ENCODE measurements at regions not wholly inside any gene's neighbourhood (a gene's known extent, or its start where the extent isn't known, plus 50 kb on each side); places are given as distances from the start of the nearest gene placed in this dataset.
A peak's percentile ranks its signal among the peaks of the same experiment; 100 is the strongest.
"Not testable (repeated sequence)": the region's sequence is repeated elsewhere in the genome, so short reads cannot be mapped to it uniquely, and the experiment has no call there.

DNA sequence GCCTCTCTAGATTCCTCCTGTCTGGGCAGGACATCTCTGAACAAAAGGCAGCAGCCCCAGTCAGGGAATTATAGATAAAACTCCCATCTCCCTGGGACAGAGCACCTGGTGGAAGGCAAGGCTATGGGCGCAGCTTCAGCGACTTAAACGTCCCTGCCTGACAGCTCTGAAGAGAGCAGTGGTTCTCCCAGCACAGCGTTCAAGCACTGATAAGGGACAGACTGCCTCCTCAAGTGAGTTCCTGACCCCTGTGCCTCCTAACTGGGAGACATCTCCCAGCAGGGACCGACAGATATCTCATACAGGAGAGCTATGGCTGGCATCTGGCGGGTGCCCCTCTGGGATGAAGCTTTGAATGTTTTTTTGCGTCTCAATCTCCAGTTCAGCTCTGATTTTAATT, 262.2 kb downstream of the PARM1 start:
- DNase-seq (ENCODE audit: low read depth, low spot score), result no peak
- no peak overlapping the region for H3K27ac ChIP-seq

DNA sequence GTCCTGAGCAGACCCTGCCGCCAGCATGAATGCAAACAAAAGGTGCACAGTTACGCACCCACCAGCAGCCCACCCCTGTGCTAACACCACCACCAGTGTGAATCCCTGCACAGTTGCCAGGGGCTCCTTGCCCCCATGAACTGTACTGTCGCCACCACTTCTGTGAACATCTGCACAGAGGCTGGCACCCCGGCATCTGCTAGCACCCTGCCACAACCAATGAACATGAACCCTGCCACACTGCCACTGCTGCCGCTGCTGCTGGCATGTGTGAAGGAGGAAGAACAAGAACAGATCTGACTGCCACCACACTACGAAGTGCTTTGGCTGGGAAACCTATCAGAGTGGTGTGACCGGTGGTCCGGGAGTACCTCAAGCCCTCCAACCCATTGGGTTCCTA, 261.3 kb downstream of the PARM1 start:
- no peak overlapping the region for H3K27ac ChIP-seq
- no peak for DNase-seq (ENCODE audit: low read depth, low spot score)

GRCh38 chr4:75192182-75192581, 259.3 kb downstream of the PARM1 start:
- H3K27ac ChIP-seq; DNase-seq (ENCODE audit: low read depth, low spot score): not testable (repeated sequence)

DNA sequence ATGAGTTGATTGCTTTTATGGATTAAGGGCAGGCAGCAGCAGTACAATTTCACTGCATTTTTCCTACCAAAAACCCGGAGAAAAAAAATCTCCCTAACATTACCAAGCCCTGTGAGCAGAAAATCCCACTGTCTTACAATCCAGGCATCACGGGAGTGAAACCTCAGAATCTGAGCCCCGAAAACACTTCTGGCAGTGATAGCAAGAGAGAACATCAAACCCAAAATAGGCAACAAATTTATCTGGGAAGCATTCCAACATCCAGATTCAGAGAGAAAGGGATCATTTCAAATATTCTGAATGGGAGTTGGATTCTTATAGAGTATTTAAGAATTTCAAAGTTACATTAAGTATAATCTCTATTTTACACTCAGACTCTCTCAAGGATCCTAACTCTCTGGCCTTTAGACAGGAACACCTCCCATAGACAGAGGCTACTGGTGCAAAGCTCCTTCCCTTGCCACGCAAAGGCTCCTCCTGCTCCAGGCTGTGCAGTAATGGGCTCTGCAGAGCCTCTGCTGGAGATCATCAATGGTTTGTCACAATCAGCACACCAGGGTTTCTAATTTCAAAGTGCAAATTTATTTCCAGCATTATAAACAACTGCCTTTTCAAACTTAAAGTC, 256.9 kb downstream of the PARM1 start:
- no peak overlapping the region for H3K27ac ChIP-seq
- DNase-seq (ENCODE audit: low read depth, low spot score), result no peak

GRCh38 chr4:75180790-75181776, 248.2 kb downstream of the PARM1 start:
- no peak overlapping the region for H3K27ac ChIP-seq
- DNase-seq (ENCODE audit: low read depth, low spot score), result no peak

DNA sequence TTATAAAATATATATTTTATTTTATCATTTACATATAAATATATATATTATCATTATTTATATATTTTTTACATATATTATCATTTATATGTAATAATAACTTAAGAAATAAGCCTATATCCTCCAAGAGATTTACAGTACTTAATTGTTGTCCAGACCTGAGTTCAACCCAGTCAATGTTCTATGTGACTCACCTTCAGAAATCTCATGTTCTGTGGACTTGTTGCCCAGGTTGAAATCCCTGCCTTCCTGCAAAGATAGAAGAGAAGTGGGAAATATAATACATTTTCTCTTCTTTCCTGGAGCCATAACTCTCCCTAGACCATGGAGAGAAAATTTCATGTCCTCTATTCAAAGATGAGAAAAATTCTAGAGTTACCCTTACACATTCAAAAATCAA, 247.3 kb downstream of the PARM1 start:
- no peak for DNase-seq (ENCODE audit: low read depth, low spot score)
- H3K27ac ChIP-seq, result no peak overlapping the region

GRCh38 chr4:75179510-75179909, 246.6 kb downstream of the PARM1 start:
- no peak overlapping the region for H3K27ac ChIP-seq

DNA sequence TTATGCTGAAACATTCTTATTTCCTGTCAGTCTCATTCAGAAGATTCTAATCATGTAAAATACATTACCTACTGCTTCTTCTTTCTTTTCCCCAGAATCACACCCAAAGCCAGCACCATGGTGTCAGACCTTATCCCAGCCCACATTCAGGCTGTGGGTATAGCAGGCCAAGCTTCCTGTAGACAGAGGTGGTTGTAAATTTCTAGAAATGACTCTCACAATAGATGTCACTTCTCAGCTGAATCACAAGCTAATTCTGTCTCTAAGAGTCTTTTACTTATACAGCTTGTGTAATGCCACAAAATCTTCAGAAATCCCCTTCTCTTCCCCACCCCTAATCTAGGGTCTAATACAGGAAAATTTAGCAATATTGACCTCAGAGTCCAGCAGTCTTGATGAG, 239.6 kb downstream of the PARM1 start:
- no peak for DNase-seq (ENCODE audit: low read depth, low spot score)
- no peak overlapping the region for H3K27ac ChIP-seq

More at GRCh38 chr4:75179510-75179909, 246.6 kb downstream of the PARM1 start:
- no peak for DNase-seq (ENCODE audit: low read depth, low spot score)

GRCh38 chr4:75169427-75169826, 236.5 kb downstream of the PARM1 start:
- DNase-seq (ENCODE audit: low read depth, low spot score), result no peak
- H3K27ac ChIP-seq, result no peak overlapping the region

DNA sequence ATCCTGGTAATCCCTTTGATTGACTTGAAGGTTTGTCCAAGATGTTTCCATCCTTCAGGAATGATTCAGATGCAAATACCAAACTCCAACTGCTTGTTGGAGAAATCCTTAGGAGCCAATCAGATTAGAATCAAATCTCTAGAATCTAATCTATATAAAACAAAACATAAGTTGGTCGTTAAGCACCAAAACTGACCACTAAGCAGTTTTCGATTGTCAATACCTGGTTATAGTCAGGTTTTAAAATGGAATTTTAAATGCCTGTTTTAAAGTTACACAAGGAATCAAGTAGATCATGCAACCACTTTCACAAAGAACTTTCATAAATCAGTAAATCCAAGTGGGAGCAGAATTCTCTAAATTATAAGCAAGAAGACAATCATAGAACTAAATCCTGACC, 236.1 kb downstream of the PARM1 start:
- H3K27ac ChIP-seq, result no peak overlapping the region
- no peak for DNase-seq (ENCODE audit: low read depth, low spot score)

GRCh38 chr4:75168548-75168947, 235.6 kb downstream of the PARM1 start:
- DNase-seq (ENCODE audit: low read depth, low spot score), result no peak
- no peak overlapping the region for H3K27ac ChIP-seq

DNA sequence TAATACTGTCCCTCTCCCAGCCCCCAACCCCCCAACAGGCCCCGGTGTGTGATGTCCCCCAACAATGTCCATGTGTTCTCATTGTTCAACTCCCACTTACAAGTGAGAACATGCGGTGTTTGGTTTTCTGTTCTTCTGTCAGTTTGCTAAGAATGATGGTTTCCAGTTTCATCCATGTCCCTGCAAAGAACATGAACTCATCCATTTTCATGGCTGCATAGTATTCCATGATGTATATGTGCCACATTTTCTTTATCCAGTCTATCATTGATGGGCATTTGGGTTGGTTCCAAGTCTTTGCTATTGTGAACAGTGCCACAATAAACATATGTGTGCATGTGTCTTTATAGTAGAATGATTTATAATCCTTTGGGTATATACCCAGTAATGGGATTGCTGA, 232.2 kb downstream of the PARM1 start:
- not testable (repeated sequence) for DNase-seq (ENCODE audit: low read depth, low spot score); H3K27ac ChIP-seq

- no peak for DNase-seq (ENCODE audit: low read depth, low spot score)
- H3K27ac ChIP-seq, result no peak overlapping the region
Measured at GRCh38 chr4:75158451-75158850, 225.5 kb downstream of the PARM1 start.

DNA sequence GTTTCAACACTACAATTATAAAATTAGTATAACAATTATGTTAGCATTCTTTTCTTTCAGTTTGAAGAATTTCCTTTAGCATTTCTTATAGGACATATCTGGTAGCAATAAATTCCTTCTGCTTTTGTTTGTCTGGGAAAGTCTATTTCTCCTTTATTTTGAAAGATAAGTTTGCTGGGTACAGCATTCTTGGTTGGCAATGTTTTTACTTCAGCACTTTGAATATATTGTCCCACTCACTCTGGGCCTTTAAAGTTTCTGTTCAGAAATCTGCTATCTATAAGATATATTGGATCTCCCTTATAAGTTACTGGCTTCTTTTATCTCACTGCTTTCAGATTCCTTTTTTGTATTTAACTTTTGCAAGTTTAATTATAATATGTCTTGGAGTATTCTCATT, 222.1 kb downstream of the PARM1 start:
- DNase-seq (ENCODE audit: low read depth, low spot score), result no peak

GRCh38 chr4:75146223-75146622, 213.3 kb downstream of the PARM1 start:
- no peak overlapping the region for H3K27ac ChIP-seq
- no peak for DNase-seq (ENCODE audit: low read depth, low spot score)

More for the DNA sequence above, 222.1 kb downstream of the PARM1 start:
- no peak overlapping the region for H3K27ac ChIP-seq

DNA sequence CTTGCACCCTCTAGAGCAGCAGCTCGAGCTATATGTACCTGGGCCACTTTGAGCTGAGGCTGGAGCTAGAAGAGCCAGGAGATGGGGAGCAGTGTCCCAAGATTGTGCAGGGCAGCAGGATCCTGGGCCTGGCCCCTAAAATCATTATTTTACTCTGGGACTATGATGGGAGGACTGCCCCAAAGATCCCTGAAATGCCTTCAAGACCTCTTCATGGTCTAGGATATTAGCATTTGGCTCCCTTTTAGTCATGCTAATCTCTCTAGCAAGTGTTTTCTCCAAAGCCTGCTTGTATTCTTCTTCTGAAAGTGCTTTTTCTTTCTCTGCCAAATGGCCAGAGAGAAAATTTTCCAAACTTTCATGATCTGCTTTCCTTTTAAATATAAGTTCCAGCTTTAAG, 211.6 kb downstream of the PARM1 start:
- H3K27ac ChIP-seq, result no peak overlapping the region
- no peak for DNase-seq (ENCODE audit: low read depth, low spot score)

DNA sequence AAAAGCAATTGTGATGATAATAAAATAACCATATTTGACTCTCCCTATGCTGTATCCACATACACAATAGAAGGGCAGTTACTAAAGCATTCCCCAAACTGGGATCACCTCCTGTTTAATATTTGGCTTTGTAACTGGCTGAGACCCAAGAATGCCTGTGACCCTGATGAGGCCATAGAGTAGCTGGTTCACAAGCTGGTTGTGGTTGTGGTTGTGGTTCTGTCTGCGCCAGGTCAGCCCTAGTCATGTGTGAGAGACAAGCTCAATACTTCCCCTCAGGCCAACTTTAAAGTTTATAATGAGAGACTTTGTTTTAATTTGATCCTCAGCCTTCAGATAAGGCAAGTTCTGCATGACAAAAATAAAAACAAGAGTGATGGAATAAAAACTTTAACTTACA, 209.9 kb downstream of the PARM1 start:
- H3K27ac ChIP-seq, result no peak overlapping the region
- peak; percentile 3 for DNase-seq (ENCODE audit: low read depth, low spot score)

GRCh38 chr4:75142382-75142781, 209.5 kb downstream of the PARM1 start:
- H3K27ac ChIP-seq, result no peak overlapping the region
- no peak for DNase-seq (ENCODE audit: low read depth, low spot score)

DNA sequence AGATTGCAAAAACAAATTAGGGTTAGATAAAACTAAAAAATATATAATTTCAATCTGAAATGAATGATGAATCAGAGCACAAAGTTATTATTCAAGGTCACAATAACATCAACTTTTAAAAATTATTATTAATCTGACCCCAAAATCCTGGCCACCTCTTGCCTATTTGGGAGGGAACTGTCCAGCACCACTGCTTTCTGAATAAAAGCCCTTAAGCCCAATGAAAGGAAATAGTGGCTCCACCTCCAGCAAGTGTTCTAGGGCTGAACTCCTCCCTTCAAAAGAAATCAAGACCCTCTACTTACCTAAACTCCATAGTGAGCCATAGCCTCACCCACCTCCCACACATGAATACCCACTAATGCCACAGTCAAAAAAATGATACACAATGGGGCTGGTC, 208.2 kb downstream of the PARM1 start:
- H3K27ac ChIP-seq, result no peak overlapping the region

DNA sequence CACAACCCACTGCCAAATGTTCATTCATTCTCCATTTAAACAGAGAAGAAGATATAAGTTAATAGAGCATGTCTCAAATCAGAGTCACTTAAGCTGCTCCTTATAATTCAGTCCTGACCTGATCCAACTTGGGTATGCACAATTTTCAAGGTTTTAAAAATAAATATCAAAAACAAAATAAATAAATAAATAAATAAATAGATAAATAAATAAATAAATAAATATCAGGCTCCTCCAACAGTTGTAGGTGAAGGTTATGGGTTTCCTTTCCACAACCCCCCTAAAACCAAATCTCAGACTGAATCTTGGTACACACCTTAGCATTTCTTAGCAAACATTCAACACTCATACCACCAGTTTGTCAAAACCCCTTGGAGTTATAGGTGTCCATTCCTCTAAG, 204.4 kb downstream of the PARM1 start:
- H3K27ac ChIP-seq, result no peak overlapping the region
- no peak for DNase-seq (ENCODE audit: low read depth, low spot score)

More for the DNA sequence above, 208.2 kb downstream of the PARM1 start:
- no peak for DNase-seq (ENCODE audit: low read depth, low spot score)

GRCh38 chr4:75135068-75135825, 202.3 kb downstream of the PARM1 start:
- no peak overlapping the region for H3K27ac ChIP-seq
- DNase-seq (ENCODE audit: low read depth, low spot score), result no peak

Data from epithelial cell of prostate (primary cell).